ENCODE measurements at regions not wholly inside any gene's neighbourhood (a gene's known extent, or its start where the extent isn't known, plus 50 kb on each side); places are given as distances from the start of the nearest gene placed in this dataset.

GRCh38 chr11:30684772-30685171, 98.6 kb upstream of the MPPED2 start:
- Histone ChIP-seq H3K27me3 (ENCODE audit: insufficient read depth, poor library complexity, severe bottlenecking) (no peaks in the 10 kb centered on the region), H3K4me3 (replicated peaks; ENCODE audit: insufficient read depth, low read length) (no peak overlapping the region), H3K27ac (replicated peaks) (no peak overlapping the region)
- TF ChIP-seq POLR2AphosphoS5 (IDR thresholded peaks at IDR 0.05; ENCODE audit: low read depth), result no peak
- no peak for TF ChIP-seq SPI1 (IDR thresholded peaks at IDR 0.05; ENCODE audit: borderline replicate concordance, low read depth)
- TF ChIP-seq GABPA (IDR thresholded peaks at IDR 0.05; ENCODE audit: low read depth), result no peak
- DNase-seq (ENCODE audit: low read depth in 1 of 2, low spot score in 1 of 2), result no peak

GRCh38 chr11:30683176-30683575, 97.0 kb upstream of the MPPED2 start:
- Histone ChIP-seq H3K4me3 (replicated peaks; ENCODE audit: insufficient read depth, low read length) (no peak overlapping the region), H3K27ac (replicated peaks) (no peak overlapping the region), H3K27me3 (ENCODE audit: insufficient read depth, poor library complexity, severe bottlenecking) (no peaks in the 10 kb centered on the region)
- no peak for TF ChIP-seq GABPA (IDR thresholded peaks at IDR 0.05; ENCODE audit: low read depth)
- TF ChIP-seq CTCF (IDR thresholded peaks at IDR 0.05; ENCODE audit: insufficient read depth, low read length), result no peak
- no peak for TF ChIP-seq SPI1 (IDR thresholded peaks at IDR 0.05; ENCODE audit: borderline replicate concordance, low read depth)
- no peak for TF ChIP-seq REST (IDR thresholded peaks at IDR 0.05; ENCODE audit: insufficient replicate concordance, low read depth)
- TF ChIP-seq POLR2AphosphoS5 (IDR thresholded peaks at IDR 0.05; ENCODE audit: low read depth), result no peak
- no peak for DNase-seq (ENCODE audit: low read depth in 1 of 2, low spot score in 1 of 2)

GRCh38 chr11:30666817-30667216, 80.7 kb upstream of the MPPED2 start:
- no peak for DNase-seq (ENCODE audit: low read depth in 1 of 2, low spot score in 1 of 2)
- TF ChIP-seq REST (IDR thresholded peaks at IDR 0.05; ENCODE audit: insufficient replicate concordance, low read depth), result no peak
- TF ChIP-seq SPI1 (IDR thresholded peaks at IDR 0.05; ENCODE audit: borderline replicate concordance, low read depth), result no peak
- Histone ChIP-seq H3K4me3 (replicated peaks; ENCODE audit: insufficient read depth, low read length) (no peak overlapping the region), H3K27ac (replicated peaks) (no peak overlapping the region), H3K27me3 (ENCODE audit: insufficient read depth, poor library complexity, severe bottlenecking) (no peaks in the 10 kb centered on the region)

GRCh38 chr11:30665067-30665466, 78.9 kb upstream of the MPPED2 start:
- Histone ChIP-seq H3K27ac (replicated peaks) (no peak overlapping the region), H3K4me3 (replicated peaks; ENCODE audit: insufficient read depth, low read length) (no peak overlapping the region), H3K27me3 (ENCODE audit: insufficient read depth, poor library complexity, severe bottlenecking) (no peaks in the 10 kb centered on the region)
- DNase-seq (ENCODE audit: low read depth in 1 of 2, low spot score in 1 of 2), result no peak
- TF ChIP-seq SPI1 (IDR thresholded peaks at IDR 0.05; ENCODE audit: borderline replicate concordance, low read depth), result no peak
- no peak for TF ChIP-seq GABPA (IDR thresholded peaks at IDR 0.05; ENCODE audit: low read depth)
- TF ChIP-seq REST (IDR thresholded peaks at IDR 0.05; ENCODE audit: insufficient replicate concordance, low read depth), result no peak
- no peak for TF ChIP-seq POLR2AphosphoS5 (IDR thresholded peaks at IDR 0.05; ENCODE audit: low read depth)
- no peak for TF ChIP-seq CTCF (IDR thresholded peaks at IDR 0.05; ENCODE audit: insufficient read depth, low read length)
